MV-4-11 (cell line): ENCODE measurements at regions not wholly inside any gene's neighbourhood (a gene's known extent, or its start where the extent isn't known, plus 50 kb on each side); places are given as distances from the start of the nearest gene placed in this dataset.

ENCODE experiments used
- DNase-seq: peaks from one replicate; lab custom pipeline; 2025; lab: John Stamatoyannopoulos, UW

DNA sequence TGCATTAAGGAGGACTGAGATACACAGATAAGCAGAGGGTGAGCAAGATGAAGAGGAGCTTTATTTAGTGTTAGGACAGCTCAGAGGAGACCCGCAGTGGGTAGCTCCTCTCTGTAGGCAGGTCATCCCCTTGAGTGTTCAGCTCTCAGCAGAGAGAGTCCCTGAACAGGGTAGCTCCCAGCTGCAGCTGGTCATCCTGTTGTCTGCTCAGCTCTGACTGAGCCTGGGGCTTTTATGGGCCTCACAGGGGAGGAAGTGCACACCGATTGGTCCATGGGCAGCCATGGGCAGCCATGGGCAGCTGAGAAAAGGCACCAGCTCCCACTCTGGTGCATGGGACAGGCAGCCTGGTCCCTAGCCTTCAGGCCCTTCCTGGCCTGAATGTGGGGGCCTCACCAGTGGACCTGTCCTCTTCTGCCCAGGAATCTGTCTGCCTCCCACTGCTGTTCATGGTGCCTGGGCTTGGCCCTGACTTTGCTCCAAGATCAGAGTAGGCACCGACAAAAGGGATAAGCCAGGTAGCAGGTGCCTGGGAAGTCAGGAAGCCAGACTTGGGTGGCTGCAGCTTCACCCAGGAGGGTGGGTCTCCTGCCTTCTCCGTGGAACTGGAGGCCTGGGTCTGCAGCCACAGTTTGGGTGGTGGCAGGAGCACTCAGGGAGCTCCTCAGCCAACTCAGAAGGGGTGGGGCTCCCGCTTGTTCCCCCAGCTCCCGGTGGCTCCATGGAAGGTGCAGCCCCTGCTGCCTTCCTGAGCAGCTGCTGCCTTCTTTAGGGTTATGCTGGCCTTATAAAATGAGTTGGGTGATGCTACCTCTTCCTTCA lies 54.7 kb downstream of the MYEOV start:
- DNase-seq = no peak

GRCh38 chr11:69350040-69350439 lies 56.1 kb downstream of the MYEOV start:
- no peak for DNase-seq

- DNase-seq = no peak
These were observed 56.6 kb downstream of the MYEOV start for GRCh38 chr11:69350596-69350995.

DNA sequence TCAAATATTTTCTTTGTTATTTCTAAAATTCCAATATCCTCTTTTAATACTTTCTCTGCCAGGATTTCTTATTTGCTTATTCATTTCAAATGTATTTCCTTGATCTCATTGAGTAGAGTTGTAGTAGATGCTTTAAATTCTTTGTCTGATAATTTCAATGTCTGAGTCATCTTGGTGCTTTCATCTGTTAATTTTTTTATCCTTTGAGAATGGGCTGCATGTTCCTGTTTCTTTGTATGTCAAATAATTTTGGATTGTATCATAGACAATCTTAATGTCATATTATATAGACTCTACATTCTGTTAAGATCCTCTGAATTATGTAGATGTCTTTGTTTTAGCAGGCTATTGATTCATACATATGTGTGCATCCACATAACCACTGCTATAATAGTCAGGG lies 57.5 kb downstream of the MYEOV start:
- no peak for DNase-seq

GRCh38 chr11:69352166-69352565 lies 58.2 kb downstream of the MYEOV start:
- DNase-seq = no peak

DNA sequence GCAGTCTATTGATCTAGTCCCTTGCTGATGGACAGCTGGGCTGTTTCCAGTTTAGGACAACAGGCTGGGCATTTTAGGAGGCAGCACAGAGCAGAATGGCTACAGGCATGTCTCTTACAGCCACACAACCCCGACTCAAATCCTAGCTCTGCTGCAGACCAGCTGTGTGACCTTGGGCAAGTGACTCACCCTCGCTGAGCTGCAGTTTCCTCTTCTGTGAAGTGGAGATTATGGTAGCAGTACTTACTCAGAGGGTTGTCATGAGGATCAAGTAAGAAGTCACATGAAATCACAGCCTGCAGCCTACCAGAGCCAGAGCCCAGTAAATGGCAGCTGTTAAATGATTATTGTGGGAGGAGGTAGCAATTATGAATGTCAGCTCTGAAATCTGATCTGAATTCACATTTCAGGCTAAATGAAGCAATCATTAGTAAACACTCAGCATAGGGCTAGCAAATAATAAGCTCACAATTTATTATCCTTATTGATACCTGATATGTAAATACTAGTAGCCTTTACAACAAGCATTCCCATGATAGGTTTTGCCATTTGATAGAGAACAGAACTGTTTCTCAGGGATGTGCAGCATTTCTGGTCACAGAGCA lies 58.9 kb downstream of the MYEOV start:
- DNase-seq = peak; percentile 77

DNA sequence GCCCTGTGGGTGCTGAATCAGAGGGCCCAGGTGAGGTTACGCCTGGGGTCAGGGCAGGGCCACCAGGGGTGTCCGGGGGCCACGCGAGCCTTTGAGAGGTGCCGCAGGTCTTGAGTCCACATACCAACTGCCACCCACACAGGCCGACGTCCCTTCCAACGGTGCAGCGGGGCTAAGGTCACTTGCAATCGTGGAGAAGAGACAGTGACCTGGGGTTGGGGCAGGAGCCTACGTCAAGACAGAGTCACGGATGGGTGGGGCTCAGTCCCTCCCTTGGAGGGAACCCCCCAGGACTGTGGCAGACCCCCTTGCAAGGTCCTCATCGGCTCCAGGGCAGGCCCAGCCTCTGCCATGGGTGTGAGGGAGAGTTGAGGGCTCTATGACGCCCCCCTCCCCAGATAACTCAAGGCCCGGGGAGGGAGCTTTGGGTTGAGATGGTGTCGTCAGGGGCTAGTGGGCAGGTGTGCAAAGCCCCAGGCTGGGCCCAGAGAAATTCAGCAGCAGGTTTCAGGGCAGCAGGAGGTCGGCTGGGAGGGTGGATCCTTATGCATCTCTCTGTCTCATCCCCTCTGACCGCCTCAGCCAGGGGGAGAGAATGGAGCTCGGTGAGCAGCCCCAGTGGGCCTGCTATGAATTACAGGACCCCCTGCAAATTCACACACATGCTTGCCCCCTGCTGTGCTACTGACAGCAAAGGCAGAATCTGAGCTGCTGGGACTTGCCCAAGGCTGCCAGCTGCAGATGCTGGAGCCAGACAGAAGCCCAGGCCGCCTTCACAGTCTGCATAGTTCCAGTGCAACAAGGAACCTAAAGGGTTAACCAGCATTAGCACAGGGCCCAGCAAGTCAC lies 60.0 kb downstream of the MYEOV start:
- DNase-seq = no peak

GRCh38 chr11:69354545-69354897 lies 60.6 kb downstream of the MYEOV start:
- no peak for DNase-seq

GRCh38 chr11:69355346-69355940 lies 61.5 kb downstream of the MYEOV start:
- DNase-seq = no peak

DNA sequence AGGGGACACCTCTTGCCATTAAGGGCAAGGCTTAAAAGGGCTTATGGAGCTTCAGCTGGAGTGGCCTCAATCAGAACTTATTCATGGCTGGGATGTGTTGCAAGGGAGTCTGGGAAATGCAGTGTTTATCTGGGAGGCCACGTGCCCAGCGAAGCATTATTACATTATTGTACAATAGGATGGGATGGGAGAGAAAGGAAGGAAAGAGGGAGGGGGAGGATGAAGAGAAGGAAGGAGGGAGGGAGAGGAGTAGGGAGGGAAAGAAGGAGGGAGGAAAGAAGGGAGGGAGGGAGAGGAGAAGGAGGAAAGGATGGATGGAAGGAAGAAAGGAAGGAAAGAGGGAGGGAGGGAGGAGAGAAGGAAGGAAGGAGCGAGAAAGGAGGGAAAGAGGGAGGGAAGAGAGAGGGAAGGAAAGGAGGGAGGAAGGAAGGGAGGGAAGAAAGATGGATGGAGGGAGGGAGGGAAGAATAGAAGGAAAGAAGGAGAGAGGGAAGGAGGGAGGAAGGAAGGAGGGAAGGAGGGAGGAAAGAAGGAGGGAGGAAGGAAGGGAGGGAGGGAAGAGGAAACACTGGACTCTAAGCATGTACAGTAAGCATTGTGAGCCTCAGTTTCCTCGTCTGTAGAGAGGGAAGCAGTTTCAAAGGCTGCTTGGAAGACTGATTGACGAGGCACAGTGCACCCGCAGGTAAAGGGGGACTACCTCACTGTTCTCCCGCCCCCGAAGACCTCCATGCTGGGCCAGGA lies 62.2 kb downstream of the MYEOV start:
- no peak for DNase-seq

GRCh38 chr11:69356703-69357457 lies 62.9 kb downstream of the MYEOV start:
- no peak for DNase-seq

DNA sequence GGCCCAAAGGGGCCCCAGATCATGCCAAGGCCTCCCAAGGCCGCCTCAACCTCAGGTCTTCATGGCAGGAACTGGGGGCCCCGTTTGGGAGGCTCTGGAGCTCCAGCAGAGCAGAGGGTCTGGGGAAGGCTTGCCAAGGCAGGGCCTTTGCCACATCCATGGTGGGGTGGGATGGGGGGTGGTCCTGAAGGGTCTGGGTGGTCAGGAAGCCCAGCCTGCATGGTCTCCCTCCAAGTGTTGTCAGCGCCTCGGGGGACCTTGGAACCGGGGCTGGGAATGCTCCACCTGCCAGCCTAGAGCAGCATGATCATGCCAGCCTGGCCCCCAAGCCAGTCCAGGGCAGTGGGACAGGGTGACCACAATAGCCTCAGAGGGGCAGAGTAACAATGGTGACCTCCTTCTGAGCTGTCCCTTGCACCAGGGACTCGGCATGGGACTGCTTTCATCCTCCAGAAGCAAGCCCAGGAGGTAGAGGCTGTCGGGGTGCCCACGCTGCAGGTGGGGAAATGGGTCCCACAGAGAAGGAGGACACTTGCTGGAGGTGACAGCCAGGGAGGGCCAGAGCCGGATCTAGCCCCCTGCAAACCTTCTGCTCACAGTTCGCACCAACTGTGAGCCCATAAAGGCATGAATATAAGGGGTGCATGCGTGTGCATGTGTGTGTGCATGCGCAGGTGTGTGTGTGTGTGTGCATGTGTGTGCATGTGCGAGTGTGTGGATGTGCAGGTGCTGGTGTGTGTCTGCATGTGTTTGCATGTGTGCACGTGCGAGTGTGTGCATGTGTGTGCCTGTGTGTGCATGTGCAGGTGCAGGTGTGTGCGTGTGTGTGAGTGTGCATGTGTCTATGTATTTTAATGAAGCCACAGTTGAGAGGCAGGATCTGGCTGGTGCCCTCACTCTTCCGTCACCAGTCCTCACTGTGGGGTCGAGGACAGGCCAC lies 63.8 kb downstream of the MYEOV start:
- no peak for DNase-seq

DNA sequence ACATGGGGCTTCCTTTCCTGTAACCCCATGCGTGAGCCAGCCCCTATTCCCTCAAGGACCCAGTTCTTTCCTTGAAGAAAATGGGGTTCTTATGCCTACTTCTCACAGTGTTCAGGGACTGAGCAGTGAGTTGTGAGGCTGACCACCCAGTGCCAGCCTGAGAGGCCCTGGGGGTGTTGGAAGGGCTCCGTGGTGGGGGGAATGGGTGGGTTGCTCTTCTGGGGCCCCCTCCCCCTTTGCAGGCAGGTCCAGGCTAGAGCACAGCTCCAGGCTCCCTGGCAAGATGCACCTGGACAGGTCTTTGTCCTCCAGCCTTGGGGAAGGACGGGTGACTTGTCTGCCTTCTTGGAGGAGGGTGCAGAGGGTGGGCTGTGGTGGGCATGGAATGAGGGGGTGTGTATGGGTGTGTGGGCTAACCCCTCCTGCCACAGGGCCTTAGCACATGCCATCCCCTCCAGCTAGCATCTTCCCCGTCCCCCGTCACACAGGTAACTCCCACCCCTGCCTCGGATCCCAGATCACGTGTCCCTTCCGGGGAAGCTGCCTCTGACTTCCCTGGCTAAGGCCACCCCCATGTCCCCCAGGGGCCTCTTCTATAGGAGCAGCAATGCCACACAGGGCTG lies 64.6 kb downstream of the MYEOV start:
- no peak for DNase-seq

- DNase-seq = no peak
These were observed 66.0 kb downstream of the MYEOV start for GRCh38 chr11:69359735-69360480.

DNA sequence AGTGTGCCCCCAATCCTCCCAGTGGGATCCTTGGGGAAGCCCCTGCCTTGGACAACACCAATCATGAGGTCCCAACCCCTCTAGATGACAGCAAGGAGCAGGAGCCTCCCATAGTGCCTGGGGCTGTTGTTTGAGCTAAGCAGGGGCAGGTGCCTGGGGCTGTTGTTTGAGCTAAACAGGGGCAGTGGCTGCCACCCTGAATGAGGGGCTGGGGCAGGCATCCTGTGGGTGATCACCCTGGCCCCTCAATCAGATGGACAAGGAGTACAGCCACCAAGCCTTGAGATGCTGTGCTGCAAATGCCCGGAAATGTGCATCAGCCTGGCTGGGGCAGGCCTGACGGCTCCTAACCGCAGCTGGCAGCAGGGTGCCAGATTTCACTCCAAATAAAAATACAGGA lies 66.7 kb downstream of the MYEOV start:
- DNase-seq = no peak

GRCh38 chr11:69361048-69361447 lies 67.1 kb downstream of the MYEOV start:
- DNase-seq = no peak

DNA sequence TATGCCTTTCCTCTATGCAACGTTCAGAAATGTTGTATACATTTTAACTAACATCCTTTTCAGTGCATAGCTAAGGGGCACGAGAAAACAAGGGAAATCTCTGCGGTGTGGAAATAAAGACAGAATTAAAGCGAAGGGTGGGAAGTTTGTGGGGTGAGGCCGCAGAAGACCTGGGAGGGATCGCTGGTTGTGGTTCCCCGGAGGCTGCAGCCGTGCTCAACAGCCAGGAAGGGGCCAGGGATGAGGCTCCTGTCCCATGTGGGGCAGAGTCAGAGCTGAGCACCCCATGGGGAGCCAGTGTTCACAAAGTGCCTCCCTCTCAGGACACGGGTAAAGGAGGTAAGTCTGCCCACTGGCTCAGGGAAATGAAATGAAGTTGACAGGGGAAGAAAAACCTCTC lies 67.5 kb downstream of the MYEOV start:
- DNase-seq = no peak

- no peak for DNase-seq
These were observed 68.4 kb downstream of the MYEOV start for GRCh38 chr11:69362315-69362714.

GRCh38 chr11:69364921-69365320 lies 71.0 kb downstream of the MYEOV start:
- DNase-seq = no peak
